SU-DHL-6 (cell line): ENCODE measurements at regions not wholly inside any gene's neighbourhood (a gene's known extent, or its start where the extent isn't known, plus 50 kb on each side); places are given as distances from the start of the nearest gene placed in this dataset.

ENCODE experiments used
- H2AFZ ChIP-seq: fragments of 200-600 bp; sonication (generic); 2 replicates; pipeline ENCODE4 v1.6.1; 2014; ENCODE audit warnings: low read depth, mild to moderate bottlenecking, moderate library complexity, mixed read lengths, antibody characterized with exemption, low read length; ENCODE audit not compliant: severe bottlenecking
- H3F3A ChIP-seq: fragments of 200-600 bp; shearing (Covaris generic); 2 replicates; pipeline ENCODE4 v1.6.0; 2016; ENCODE audit warnings: antibody characterized with exemption, mild to moderate bottlenecking; ENCODE audit not compliant: insufficient read depth
- H3K27ac ChIP-seq: fragments of 200-600 bp; sonication (generic); 2 replicates; pipeline ENCODE4 v1.5.1; 2016; ENCODE audit warnings: low read depth, mild to moderate bottlenecking, low read length, moderate library complexity, mixed read lengths
- H3K27me3 ChIP-seq: fragments of 200-600 bp; sonication (generic), shearing (Covaris generic); 2 replicates; pipeline ENCODE4 v1.6.0; 2014; ENCODE audit warnings: mild to moderate bottlenecking, low read length
- H3K36me3 ChIP-seq: fragments of 200-600 bp; sonication (generic); 2 replicates; pipeline ENCODE4 v1.6.1; 2014; ENCODE audit warnings: mild to moderate bottlenecking, low read length, mixed read lengths
- H3K4me2 ChIP-seq: fragments of 300-600, 200-600 bp; shearing (Covaris generic), sonication (generic); 2 replicates; pipeline ENCODE4 v1.6.0; 2014; ENCODE audit warnings: low read length, low read depth, mild to moderate bottlenecking; ENCODE audit not compliant: poor library complexity, severe bottlenecking
- H3K4me3 ChIP-seq: fragments of 200-600 bp; sonication (generic); 2 replicates; pipeline ENCODE4 v1.5.1; 2014; ENCODE audit warnings: antibody characterized with exemption, low read length, mild to moderate bottlenecking, mixed read lengths; ENCODE audit not compliant: insufficient read depth, poor library complexity, severe bottlenecking
- H3K79me2 ChIP-seq: fragments of 200-600 bp; sonication (generic); 2 replicates; pipeline ENCODE4 v1.6.1; 2014; ENCODE audit warnings: mild to moderate bottlenecking, low read length, moderate library complexity; ENCODE audit not compliant: insufficient read depth
- H3K9ac ChIP-seq: fragments of 200-600 bp; sonication (generic); 2 replicates; pipeline ENCODE4 v1.7.0; 2014; ENCODE audit warnings: mild to moderate bottlenecking, low read length
- H3K9me2 ChIP-seq: fragments of 200-600 bp; sonication (generic); replicated peaks from 2 replicates; pipeline ENCODE4 v1.6.1; 2014; ENCODE audit warnings: low read length; ENCODE audit not compliant: insufficient read depth
- H3K9me3 ChIP-seq: fragments of 200-600 bp; sonication (generic); 2 replicates; pipeline ENCODE4 v1.6.1; 2014; ENCODE audit warnings: low read length, mixed read lengths; ENCODE audit not compliant: insufficient read depth
- H4K20me1 ChIP-seq: fragments of 200-600 bp; sonication (generic); 2 replicates; pipeline ENCODE4 v1.6.1; 2014; ENCODE audit warnings: low read depth, mild to moderate bottlenecking, antibody characterized with exemption, low read length, moderate library complexity, mixed read lengths
- CTCF ChIP-seq: fragments of 200-600 bp; sonication (generic); IDR thresholded peaks from one replicate; pipeline ENCODE4 v1.5.1; 2017; ENCODE audit warnings: antibody characterized with exemption, mild to moderate bottlenecking, low read length, moderate library complexity; ENCODE audit not compliant: insufficient read depth, poor library complexity, severe bottlenecking
- EZH2phosphoT487 ChIP-seq: fragments of 200-600 bp; sonication (generic), shearing (Covaris generic); conservative IDR thresholded peaks from 2 replicates; pipeline ENCODE4 v1.6.1; 2018; ENCODE audit warnings: mild to moderate bottlenecking, antibody characterized with exemption, low read length, moderate library complexity, mixed read lengths

- Histone ChIP-seq H3K4me3 (no peak overlapping the region), H3K4me2 (no peak overlapping the region), H3F3A (no peaks in the 10 kb centered on the region), H2AFZ (no peak overlapping the region), H3K9ac (no peak overlapping the region), H3K9me2 (no peaks in the 10 kb centered on the region), H3K79me2 (no peaks in the 10 kb centered on the region), H3K36me3 (no peaks in the 10 kb centered on the region), H3K9me3 (no peaks in the 10 kb centered on the region), H3K27me3 (no peaks in the 10 kb centered on the region), H3K27ac (no peak overlapping the region), H4K20me1 (no peaks in the 10 kb centered on the region)
- no peak for TF ChIP-seq EZH2phosphoT487
Observed at GRCh38 chr6:113648698-113649097, 208.4 kb upstream of the MARCKS start.

- H3K36me3 ChIP-seq = no peaks in the 10 kb centered on the region
- no peaks in the 10 kb centered on the region for H3K9me3 ChIP-seq
- no peaks in the 10 kb centered on the region for H3K9me2 ChIP-seq
- H2AFZ ChIP-seq = no peak overlapping the region
- H3K27ac ChIP-seq = no peak overlapping the region
- no peaks in the 10 kb centered on the region for H4K20me1 ChIP-seq
- H3F3A ChIP-seq = no peaks in the 10 kb centered on the region
- no peak overlapping the region for H3K4me2 ChIP-seq
- H3K27me3 ChIP-seq = no peaks in the 10 kb centered on the region
- TF ChIP-seq EZH2phosphoT487 (no peak), CTCF (no peak)
- H3K4me3 ChIP-seq = no peak overlapping the region
- no peaks in the 10 kb centered on the region for H3K79me2 ChIP-seq
- no peak overlapping the region for H3K9ac ChIP-seq
Observed at GRCh38 chr6:113649276-113649675, 207.9 kb upstream of the MARCKS start.

GRCh38 chr6:113649880-113650609, 207.1 kb upstream of the MARCKS start:
- Histone ChIP-seq H3K36me3 (no peaks in the 10 kb centered on the region), H4K20me1 (no peaks in the 10 kb centered on the region), H3K9me2 (no peaks in the 10 kb centered on the region), H3K9me3 (no peaks in the 10 kb centered on the region), H3F3A (no peaks in the 10 kb centered on the region), H3K4me3 (no peak overlapping the region), H3K27me3 (no peaks in the 10 kb centered on the region), H3K9ac (no peak overlapping the region), H3K4me2 (no peak overlapping the region), H2AFZ (no peak overlapping the region), H3K79me2 (no peaks in the 10 kb centered on the region), H3K27ac (no peak overlapping the region)
- TF ChIP-seq CTCF (no peak), EZH2phosphoT487 (no peak)

- no peak for TF ChIP-seq EZH2phosphoT487
- TF ChIP-seq CTCF = no peak
- Histone ChIP-seq H3K27me3 (no peaks in the 10 kb centered on the region), H3F3A (no peaks in the 10 kb centered on the region), H3K27ac (no peak overlapping the region), H4K20me1 (no peaks in the 10 kb centered on the region), H3K9ac (no peak overlapping the region), H3K79me2 (no peaks in the 10 kb centered on the region), H3K9me2 (no peaks in the 10 kb centered on the region), H3K4me3 (no peak overlapping the region), H3K4me2 (no peak overlapping the region), H3K36me3 (no peaks in the 10 kb centered on the region), H2AFZ (no peak overlapping the region), H3K9me3 (no peaks in the 10 kb centered on the region)
Observed at GRCh38 chr6:113650610-113650979, 206.6 kb upstream of the MARCKS start.
